GM12891 (cell line): ENCODE measurements at regions not wholly inside any gene's neighbourhood (a gene's known extent, or its start where the extent isn't known, plus 50 kb on each side); places are given as distances from the start of the nearest gene placed in this dataset.

Source experiments
- PAX5 ChIP-seq: IDR thresholded peaks from 2 replicates; pipeline ENCODE4 v1.6.1; 2011; ENCODE audit warnings: low read length, moderate library complexity, mild to moderate bottlenecking; ENCODE audit not compliant: insufficient read depth, severe bottlenecking
- POLR2A ChIP-seq: IDR thresholded peaks from 2 replicates; pipeline ENCODE4 v1.6.1; 2011; ENCODE audit warnings: low read depth, low read length, control low read depth
- POLR2AphosphoS5 ChIP-seq: IDR thresholded peaks from 2 replicates; pipeline ENCODE4 v1.6.1; 2011; ENCODE audit warnings: low read depth, low read length, control low read depth
- SPI1 ChIP-seq: IDR thresholded peaks from 2 replicates; pipeline ENCODE4 v1.6.1; 2011; ENCODE audit warnings: low read depth, low read length, control low read depth
- TAF1 ChIP-seq: IDR thresholded peaks from 2 replicates; pipeline ENCODE4 v1.6.1; 2011; ENCODE audit warnings: low read depth, low read length, control low read depth

- TF ChIP-seq POLR2AphosphoS5 (no peak), POLR2A (no peak), PAX5 (no peak), TAF1 (no peak), SPI1 (no peak)
Measured at GRCh38 chr14:50028458-50028857, 87.9 kb downstream of the VCPKMT start.
